ENCODE measurements at regions not wholly inside any gene's neighbourhood (a gene's known extent, or its start where the extent isn't known, plus 50 kb on each side); places are given as distances from the start of the nearest gene placed in this dataset.

DNA sequence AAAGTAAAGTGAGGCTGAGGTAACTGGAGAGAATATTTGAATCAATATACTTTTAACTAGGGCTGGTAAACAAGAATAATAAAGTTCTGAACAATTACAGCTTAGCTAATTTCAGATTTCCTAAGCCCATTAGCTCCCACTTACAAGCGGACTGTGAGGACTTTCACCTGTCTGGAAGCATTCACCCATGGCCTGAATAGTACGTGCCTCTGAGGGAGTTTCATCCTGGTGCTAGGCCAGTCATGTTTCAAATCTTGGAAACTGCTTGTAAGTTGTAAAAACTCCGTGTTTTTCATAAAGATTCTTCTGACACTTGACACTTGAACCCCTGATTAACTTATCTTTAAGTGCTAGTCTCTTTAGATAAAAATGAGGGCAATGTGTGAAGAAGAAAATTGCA lies 975.2 kb upstream of the GHITM start:
- no peak for DNase-seq (ENCODE audit: low spot score)

DNA sequence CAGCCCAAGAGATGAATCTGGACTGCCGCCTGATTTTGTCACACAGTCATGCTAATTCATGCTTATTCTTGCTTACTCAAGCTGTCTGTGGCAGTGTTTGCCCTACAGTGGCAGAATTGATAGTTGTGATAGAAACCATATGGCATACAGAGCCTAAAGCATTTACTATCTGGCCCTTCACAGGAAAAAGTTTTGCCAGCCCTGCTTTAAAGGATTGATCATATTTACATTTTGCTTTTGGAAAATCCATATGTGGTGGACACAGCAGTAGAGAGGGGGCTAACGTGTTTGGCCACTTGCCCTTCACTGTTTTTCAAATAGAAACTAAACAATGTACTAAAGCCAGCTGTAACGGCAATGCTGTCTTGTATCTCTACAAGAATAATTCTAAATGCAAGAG lies 974.0 kb upstream of the GHITM start:
- DNase-seq (ENCODE audit: low spot score), result no peak

DNA sequence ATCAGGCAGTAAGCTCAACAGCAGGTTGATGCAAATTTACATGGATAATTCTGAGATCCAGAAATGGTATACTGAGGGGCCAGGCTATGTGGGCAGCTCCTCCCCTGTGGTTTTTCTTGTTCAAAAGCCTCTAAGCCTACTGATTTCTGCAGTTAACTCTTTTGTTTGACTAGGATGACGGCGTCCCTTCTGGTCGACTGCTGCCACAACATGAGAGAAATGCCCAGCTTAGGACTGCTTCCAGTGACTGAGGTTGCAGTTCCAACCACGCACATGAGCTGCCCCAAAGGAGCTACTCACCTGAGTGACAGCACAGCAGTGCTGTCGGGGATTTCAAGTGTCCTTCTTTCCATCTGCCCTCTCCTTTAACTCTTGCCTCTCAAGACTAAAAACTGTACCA lies 973.0 kb upstream of the GHITM start:
- peak; percentile 30 for DNase-seq (ENCODE audit: low spot score)

DNA sequence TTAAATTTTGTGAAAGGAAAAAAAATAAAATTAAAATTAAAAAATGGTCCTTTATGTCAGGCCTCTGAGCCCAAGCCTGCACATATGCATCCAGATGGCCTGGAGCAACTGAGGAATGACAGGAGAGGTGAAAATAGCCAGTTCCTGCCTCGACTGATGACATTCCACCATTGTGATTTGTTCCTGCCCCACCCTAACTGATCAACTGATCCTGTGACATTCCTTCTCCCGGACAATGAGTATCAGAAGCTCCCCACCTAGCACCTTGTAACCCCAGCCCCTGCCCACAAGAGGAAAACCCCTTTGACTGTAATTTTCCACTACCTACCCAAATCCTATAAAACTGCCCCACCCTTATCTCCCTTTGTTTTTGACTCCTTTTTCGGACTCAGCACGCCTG lies 972.2 kb upstream of the GHITM start:
- DNase-seq (ENCODE audit: low spot score), result no peak

DNA sequence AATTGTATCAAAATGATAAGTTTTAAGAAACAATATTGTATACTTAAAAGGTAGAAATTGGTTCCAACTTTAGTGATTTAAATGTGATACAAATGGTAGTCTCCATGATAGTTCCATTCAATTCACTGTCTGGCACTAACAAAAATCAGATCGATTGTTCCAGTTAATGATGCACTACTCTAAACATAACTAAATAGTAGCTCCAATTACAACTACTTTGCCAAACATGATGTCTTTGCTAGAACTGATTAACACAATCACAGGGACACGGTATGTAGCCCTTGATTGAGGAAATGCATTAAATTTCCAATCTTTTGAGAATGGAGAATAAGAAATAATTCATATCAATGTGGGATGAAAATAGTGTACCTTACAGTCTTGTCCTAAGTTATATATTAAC lies 962.4 kb upstream of the GHITM start:
- DNase-seq (ENCODE audit: low spot score), result no peak

DNA sequence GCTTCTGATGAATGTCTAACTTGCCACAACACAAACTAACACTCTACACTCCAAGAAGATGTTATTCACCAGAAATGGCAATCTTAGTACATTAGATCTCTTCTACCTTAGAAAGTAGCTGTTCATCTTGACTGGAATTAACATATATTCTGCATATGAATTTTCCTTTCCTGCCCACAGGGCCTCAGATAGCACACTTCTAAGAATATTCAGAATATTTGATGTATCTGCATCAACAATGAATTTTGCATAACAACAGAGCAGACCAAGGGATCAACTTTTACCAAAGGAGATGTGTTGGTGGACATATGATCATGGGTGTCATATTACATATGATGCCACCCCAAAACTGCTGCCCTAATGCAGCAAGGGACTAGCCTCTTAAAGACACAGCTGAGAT lies 960.8 kb upstream of the GHITM start:
- DNase-seq (ENCODE audit: low spot score), result no peak

DNA sequence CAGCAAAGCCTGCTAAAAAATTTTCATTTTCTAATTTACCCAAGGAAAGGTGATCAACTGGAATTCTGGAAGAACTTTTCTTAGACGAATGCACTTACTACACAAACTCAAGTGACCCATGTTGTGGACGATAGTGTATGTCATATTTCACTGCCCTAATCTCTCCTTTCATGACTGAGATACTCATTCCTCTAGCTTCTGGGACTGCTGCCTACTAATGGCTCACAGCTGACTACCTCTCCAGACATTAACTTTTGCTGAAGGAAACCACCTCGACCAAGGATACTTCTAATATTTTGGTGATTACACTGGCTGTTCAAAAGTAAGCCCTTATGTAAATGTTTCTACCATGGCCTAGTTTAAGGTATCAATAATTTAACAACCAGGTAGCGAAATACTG lies 959.9 kb upstream of the GHITM start:
- no peak for DNase-seq (ENCODE audit: low spot score)

DNA sequence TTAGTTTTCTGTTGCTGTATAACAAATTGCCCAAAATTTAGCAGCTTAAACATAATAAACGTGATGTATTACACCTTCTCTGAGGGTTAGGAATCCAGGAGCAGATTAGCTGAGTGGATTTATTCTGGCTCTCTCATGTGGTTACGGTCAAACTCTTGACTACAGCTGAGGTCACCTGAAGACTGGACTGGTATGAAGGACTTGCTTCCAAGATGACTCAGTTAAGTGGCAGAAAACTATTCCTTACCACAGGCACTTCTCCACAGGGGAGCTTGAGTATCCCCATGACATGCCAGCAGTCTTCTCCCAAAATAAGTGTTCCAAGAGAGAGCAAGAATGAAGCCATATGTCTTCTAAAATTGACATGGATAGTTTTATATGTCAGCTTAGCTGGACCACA lies 957.2 kb upstream of the GHITM start:
- DNase-seq (ENCODE audit: low spot score), result no peak

DNA sequence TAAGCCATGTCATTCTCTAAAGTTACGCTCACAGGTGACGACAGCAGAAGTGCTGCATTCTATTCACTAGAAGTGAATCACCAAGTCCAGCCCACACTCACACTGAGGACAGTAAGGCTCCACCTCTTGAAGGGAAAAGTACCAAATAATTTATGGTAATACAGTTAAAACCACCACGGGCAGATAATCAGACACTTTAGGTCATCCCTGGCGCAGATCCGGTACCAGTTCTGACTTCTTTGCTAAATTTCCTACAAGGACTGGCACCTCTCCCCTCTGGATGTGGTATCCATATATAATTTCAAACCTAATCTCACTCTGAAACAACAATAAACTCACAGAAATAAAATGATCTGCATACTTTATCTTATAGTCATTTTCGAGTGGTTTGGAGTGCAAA lies 954.7 kb upstream of the GHITM start:
- no peak for DNase-seq (ENCODE audit: low spot score)

DNA sequence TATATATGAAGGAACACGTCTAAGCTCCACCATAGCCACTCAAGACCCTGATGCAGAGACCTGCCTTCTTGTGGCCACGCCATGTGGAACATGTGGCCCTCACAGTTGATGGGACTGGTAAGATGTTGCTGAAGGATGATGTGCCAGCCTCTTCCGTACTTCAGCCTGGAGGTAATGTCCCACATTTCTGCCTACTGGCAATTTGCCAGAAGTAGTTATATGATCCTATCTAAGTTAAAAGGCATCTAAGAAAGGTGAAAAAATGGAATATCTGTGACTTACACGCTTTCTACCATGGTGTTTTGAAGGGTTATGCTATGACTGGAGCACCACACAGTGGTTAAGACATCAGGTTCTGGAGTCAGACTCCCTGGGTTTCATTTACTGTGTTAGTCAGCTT lies 948.7 kb upstream of the GHITM start:
- no peak for DNase-seq (ENCODE audit: low spot score)

DNA sequence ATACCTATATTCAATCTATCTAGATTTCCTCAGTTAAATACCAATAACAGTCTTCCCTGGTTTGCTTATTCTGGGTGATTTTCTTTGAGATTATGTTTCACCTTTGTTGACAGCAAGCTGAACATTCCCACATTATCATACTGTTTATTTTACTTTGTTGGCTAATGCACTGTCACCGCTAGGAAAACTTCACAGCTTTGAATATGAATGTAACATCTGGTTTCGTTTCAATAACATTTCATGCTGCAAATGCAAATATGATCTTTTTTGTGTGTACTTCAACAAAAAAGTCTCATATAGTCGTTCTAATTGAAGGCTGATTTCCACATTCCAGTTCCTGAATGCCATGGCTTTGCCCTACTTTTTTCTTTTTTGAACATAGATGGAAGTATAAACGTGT lies 946.3 kb upstream of the GHITM start:
- peak; percentile 26 for DNase-seq (ENCODE audit: low spot score)

DNA sequence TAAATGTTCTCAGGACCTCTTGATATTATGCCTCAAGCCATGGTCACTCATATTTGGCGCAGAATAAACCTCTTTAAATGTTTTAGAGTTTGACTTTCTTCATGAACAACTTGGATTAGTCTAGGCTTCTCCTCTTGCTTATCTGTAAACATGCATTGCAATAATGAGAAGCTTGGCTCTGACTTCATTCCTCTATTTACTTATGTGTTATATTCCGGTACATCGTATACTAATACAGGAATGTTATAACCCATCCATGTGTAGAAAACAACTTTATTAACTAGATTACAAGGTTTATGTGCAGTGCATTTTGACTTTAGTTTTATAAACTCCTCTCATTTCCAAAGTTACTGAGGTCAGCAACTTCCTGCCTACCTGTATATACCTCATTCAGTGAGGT lies 944.3 kb upstream of the GHITM start:
- no peak for DNase-seq (ENCODE audit: low spot score)

DNA sequence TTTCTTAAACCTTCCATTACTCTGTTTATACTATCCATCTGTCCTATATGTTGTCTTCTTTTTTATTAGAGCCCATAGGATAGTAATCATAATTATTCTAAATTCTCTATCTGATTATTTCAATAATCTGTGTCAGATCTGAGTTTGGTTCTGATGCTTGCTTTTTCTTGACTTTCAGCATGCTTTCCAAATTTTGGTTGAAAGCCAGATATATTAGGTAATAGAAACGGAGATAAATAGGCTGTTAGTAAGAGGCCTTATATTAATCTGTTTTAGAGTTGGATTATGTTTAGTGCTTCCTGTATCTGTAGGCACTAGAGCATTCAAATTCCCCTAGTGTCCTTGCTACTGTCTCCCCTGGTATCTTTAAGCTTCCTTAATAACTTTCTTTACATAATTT lies 939.9 kb upstream of the GHITM start:
- no peak for DNase-seq (ENCODE audit: low spot score)

DNA sequence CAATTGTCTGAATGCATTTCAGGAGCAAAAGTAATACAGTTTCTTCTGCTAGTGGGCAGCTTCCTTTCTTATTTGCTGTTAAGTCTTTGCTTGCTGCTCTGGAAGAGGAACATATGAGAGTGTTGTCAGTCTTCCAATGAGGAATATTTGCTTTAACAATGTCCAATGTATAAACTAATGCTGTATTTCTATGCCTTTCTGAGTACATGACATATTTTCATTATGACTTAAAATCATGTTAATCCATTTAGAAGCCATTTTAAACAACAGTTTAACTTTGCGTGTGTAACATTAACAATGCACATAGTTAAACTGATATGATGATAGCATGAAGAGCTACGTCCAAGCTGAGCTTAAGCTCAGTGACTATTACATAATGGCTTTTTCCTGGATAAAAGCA lies 933.4 kb upstream of the GHITM start:
- DNase-seq (ENCODE audit: low spot score), result no peak

DNA sequence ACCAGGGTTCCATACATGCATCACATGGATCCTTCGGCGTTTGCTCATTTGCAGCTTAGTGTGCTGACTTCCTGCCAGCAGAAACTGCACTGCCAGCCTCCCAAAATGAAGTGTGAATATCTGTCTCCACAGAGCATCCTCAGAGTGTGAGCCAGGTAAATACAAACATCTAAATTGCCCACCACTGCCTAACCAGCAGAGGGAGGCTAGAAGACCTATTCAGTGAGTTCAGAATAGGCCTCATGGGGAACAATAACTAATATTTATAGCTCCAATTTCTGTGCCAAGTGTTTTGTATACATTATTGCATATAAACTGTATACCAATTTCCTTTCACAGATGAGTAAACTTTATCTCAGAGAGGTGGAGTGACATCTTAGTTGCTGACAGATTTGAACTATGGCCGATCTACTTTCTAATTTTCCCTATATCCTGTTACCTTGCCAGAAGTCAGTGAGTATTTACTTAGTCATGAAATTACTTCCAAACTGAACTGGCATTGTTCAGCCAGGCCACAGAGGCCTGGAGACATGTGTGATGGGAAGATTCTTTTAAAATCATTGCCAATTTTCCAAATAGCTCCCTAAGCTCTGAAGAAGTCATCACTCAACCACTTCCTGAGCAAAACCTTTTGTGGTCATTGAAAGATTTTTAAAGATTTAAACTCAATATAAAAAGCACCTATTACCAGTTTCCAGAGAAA lies 926.5 kb upstream of the GHITM start:
- DNase-seq (ENCODE audit: low spot score), result peak; percentile 39

DNA sequence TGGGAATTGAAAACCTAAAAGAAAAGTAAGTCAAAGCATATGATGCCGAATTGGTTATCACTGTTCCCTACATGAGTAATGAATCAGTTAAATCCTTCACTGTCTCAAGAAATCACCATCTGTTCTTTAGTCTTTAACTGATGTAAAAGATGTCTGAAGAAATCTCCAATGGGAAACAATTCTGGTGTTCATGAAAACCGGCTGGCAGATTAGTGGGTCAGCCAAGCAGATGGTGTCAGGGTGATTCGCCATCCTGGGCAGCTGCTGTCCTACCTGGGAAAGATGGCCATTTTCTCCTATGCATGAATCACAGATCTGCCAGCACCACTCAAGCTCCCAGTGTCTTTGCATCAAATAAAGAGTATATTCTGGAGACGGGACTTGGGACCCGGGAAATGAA lies 925.2 kb upstream of the GHITM start:
- DNase-seq (ENCODE audit: low spot score), result no peak

DNA sequence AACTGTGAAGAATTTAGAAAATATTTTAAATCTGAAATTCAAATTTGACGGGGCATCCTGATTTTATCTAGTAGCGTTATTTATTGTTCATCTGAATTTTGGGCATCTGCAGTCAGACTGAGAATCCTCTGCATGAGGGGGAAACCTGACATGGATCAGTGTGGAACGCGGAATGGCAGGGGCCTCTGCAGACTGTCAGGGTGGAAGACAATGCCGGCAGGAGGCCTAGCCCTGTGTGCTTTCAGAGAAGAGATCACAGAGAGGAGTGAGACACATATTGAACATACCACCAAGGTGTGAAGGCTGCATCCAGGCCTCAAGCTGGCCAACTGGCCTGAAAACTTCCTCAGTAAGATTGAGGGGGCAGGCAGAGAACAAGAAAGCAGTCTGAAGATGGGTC lies 921.1 kb upstream of the GHITM start:
- DNase-seq (ENCODE audit: low spot score), result no peak

DNA sequence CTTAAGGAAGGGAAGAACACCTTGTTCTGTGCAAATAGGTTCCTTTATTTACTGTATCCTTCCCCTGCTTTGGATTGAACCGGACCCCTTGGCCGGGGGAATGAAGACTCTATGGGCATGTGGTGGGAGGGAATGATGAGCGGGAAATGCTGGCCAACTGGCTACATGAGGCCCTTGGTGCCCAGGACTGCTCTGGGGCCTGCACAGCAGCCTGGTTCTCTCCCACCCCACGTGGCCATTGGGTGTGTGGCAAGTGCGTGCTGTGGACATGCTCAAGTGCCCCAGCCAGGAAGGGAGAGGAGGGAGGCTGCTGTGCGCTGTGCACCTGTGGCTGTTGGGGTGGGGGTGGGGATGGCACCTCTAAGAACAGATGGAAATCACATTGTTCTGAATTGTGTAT lies 917.0 kb upstream of the GHITM start:
- no peak for DNase-seq (ENCODE audit: low spot score)

DNA sequence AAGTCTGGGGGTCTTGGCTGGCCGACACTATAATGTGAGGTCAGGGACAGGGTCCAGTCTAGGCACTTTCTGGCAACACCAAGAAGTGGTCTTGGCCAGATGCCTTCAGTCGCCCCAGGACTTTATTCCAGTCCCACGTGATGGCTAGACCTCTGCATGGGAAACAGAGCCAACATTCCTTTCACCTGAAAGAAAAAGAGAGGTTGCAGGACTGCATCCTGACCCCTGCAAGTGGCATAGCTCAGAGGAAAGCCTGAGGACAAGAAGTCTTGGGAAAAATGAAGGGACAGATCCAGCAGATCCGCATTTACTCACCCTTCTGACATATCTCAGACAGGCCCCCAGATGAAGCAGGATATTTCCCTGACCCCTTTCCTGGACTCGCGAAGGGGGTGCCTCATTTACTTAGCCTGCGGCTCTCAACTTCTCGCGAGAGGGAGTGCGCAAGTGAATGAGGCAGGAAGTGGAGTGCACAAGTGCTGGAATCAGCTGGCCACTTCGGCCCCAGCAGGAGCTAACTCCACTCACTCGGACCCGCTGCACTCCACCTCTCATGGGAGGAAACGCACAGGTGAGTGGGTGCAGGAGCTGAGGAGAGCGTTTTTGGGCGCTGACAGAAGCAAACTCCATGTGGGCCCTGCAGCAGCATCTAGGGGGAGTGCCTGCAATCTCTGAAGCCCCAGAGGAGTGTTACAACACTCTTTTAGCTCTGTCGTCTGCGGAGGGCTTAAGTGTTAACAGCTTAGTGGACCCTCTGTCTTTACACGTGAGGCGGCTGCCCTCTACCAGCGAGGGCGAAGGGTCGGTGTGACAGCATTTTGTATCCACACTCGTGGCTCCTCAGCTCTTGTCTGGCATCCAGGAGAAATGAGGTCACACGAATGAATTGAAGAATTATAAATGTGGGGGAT lies 916.2 kb upstream of the GHITM start:
- no peak for DNase-seq (ENCODE audit: low spot score)

DNA sequence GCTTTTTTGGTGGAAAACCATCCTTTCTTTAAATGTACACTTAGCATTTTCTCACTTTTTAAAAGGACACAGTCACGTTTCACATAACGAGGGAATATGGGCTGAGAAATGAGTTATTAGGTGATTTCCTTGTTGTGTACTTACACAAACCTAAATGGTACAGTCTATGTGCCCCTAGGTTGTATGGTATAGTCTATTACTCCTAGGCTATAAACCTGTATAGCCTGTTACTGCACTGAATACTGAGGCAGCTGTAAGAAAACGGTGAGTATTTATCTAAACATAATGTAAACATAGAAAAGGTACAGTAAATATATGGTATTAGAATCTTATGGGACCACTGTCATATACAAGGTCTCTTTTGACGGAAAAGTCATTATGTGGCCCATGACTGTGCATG lies 913.5 kb upstream of the GHITM start:
- no peak for DNase-seq (ENCODE audit: low spot score)

DNA sequence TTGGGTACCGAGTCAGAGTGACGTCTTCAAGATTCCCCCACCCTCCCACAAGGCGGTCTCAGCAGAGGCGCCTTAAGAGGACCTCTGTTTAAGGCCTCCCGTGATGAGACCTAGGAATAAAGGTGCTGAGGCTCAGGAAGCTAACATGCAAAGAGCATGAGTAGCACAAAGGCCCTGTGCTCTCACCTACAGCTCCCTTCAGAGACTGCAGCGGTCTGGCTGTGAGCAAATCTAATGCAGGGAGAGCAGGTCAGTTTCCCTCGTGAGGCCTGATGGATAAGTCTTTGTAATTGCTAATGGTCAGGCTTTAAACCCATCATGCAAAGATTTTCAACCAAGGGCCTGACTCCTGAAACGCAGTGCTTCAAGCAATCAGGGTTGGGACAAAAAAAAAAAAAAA lies 909.3 kb upstream of the GHITM start:
- DNase-seq (ENCODE audit: low spot score), result no peak

DNA sequence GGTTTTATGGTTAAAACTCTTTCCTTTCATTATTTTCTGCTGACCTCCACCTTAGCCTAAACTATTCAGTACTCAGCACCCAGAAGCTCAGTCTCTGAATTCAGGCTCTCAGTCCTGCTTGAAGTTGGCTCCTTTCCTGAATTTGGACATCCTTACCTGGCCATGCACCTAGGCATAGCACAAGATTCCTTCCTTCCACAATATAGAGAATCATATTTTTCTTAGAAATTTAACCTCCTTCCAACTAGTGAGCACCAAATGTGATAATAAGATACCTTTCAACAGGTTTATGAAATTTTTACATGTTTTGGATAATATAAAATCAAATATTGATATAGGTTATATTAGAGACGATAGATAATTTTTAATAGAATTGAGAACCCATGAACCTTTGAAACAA lies 905.6 kb upstream of the GHITM start:
- DNase-seq (ENCODE audit: low spot score), result no peak

DNA sequence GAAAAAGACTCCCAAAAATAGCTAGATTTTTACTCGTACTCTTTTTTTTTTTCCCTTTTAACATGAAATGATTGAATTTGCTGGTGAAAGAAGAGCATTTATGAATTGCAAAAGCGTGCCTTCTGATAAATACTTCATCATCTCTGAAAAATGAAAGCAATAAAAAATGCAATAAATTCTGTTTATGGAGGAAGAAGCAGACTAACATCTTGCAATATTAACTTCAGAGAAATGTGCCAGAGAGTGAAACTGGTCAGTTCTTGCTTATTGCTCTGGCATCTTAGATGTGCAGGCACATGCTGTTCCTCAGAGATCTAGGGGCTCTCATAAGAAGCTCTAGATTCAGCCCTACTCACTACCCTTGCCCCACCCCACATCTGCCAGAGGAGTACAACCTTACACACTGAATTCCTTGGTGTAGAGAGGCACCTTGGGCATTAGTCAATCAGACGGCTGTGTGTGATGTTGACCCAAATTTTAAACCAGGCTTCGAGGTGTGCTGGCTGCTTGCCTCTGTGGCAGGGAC lies 891.1 kb upstream of the GHITM start:
- no peak for DNase-seq (ENCODE audit: low spot score)

Measured in H4 (cell line).